ENCODE measurements at regions not wholly inside any gene's neighbourhood (a gene's known extent, or its start where the extent isn't known, plus 50 kb on each side); places are given as distances from the start of the nearest gene placed in this dataset.

DNA sequence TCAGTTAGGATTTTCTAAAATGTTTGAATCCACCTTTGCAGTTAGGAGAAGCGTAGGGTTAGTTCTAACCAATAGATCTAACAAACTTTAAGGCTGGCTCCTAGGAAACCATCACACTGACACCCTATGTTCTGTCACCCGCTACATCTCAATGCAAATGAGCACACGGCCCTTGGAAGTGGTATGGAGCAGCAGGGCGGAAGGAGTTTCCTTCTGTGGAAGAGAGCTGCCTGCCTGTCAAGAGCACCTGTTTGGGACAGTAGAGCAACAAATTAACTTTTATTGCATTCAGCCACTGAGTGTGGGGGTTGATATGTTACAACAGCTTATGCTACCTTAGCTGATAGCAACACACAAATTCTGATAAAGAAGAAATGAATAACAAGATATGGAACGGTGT lies 306.9 kb upstream of the RAB6C start:
- no peaks in the 10 kb centered on the region for H3K9me3 ChIP-seq (ENCODE audit: control extremely low read depth in 1 of 5, control insufficient read depth in 4 of 5, insufficient read depth in 2 of 5, low read depth in 1 of 5, low read length in 4 of 5)
- CTCF ChIA-PET, result no interaction called here
- H3K4me3 ChIP-seq (ENCODE audit: control insufficient read depth in 1 of 7, extremely low read depth in 1 of 7, insufficient read depth in 4 of 7, low read depth in 2 of 7, low read length in 6 of 7), result no peak overlapping the region
- H3K4me1 ChIP-seq (ENCODE audit: control extremely low read depth in 1 of 4, control insufficient read depth in 4 of 4, insufficient read depth in 4 of 4, low read length in 3 of 4), result no peaks in the 10 kb centered on the region
- peaks cover 0 to 1% (median 0%) of the 10 kb centered on the region in 5 experiments for H3K27me3 ChIP-seq (replicated peaks in 2 of 5; ENCODE audit: control insufficient read depth in 4 of 5, insufficient read depth in 5 of 5, low read length in 4 of 5)
- no peak overlapping the region for H3K27ac ChIP-seq (ENCODE audit: insufficient read depth in 1 of 2, low read depth in 1 of 2, low read length in 2 of 2, poor library complexity in 1 of 2, severe bottlenecking in 2 of 2)
- DNase-seq, result no peak
- no peaks in the 10 kb centered on the region for H3K36me3 ChIP-seq (ENCODE audit: control insufficient read depth in 4 of 4, insufficient read depth in 4 of 4, low read length in 3 of 4)
- WGBS (ENCODE audit: insufficient coverage), result 100% methylated on average over 4 of the region's 5 CpGs
- POLR2A ChIA-PET, result no interaction called here

DNA sequence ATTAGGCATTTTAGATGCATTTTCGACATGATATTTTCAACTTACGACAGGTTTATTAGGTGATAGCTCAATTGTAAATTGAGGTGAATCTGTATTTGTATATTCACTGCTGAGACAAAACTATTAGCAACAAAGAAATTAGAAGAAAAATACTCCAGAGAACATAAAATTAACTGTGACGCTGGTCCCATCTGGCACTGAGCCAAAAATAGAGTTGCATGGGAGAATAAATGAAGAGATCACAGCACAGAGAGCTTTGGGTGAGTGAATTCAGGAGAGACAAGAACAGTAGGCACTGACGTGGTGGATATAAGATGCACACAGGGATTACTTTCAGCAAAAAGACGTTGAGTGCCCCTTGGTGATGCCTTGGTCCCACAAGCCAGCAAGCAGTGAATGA lies 306.2 kb upstream of the RAB6C start:
- 94% methylated on average over 4 of the region's 5 CpGs for WGBS (ENCODE audit: insufficient coverage)
- H3K9me3 ChIP-seq (ENCODE audit: control extremely low read depth in 1 of 5, control insufficient read depth in 4 of 5, insufficient read depth in 2 of 5, low read depth in 1 of 5, low read length in 4 of 5), result no peaks in the 10 kb centered on the region
- no peaks in the 10 kb centered on the region for H3K36me3 ChIP-seq (ENCODE audit: control insufficient read depth in 4 of 4, insufficient read depth in 4 of 4, low read length in 3 of 4)
- ChIA-PET POLR2A (no interaction called here), CTCF (no interaction called here)
- DNase-seq, result no peak
- no peaks in the 10 kb centered on the region for H3K4me1 ChIP-seq (ENCODE audit: control extremely low read depth in 1 of 4, control insufficient read depth in 4 of 4, insufficient read depth in 4 of 4, low read length in 3 of 4)
- no peak overlapping the region for H3K4me3 ChIP-seq (ENCODE audit: control insufficient read depth in 1 of 7, extremely low read depth in 1 of 7, insufficient read depth in 4 of 7, low read depth in 2 of 7, low read length in 6 of 7)
- H3K27me3 ChIP-seq (replicated peaks in 2 of 5; ENCODE audit: control insufficient read depth in 4 of 5, insufficient read depth in 5 of 5, low read length in 4 of 5), result peaks cover 0 to 1% (median 0%) of the 10 kb centered on the region in 5 experiments
- H3K27ac ChIP-seq (ENCODE audit: insufficient read depth in 1 of 2, low read depth in 1 of 2, low read length in 2 of 2, poor library complexity in 1 of 2, severe bottlenecking in 2 of 2), result no peak overlapping the region

DNA sequence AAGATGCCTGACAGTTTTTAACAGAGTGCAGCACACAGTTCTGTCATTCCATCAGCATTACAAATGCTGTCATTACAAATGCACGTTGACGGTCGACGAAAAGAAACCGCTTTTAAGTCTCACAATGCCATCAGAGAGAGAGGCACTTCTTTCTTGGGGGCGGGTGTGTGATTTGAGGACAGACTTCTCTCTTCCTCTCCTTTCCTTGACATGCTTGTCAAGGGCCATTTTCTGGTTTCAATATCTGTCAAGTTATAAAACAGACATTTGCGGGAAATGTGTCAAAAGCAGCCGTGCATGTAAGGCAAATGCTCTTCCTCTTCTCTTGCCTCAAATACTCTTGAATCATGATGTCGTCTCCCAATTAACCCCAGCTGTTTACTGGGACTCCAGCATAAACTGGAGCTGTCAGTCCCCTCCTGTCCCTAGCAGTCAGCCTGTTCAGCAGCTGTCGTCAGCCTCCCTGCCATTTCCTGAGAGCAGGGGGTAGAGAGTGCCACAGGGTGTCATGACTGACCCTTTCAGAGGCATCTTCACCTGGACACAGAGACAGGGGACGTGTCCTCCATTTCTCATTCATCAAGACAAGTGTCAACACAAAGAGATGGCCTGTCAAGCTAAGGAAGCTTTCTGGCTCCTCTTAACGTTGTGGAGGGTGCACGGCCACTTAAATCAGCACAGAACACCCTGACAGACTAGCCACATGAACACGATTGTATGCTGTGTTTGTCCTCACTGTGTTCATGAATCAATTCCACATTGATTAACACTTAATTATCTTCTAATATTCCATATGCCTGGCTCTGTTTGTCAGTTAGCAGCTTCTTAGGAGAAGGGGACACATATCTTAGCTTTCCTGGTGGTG lies 305.4 kb upstream of the RAB6C start:
- Histone ChIP-seq H3K4me3 (ENCODE audit: control insufficient read depth in 1 of 7, extremely low read depth in 1 of 7, insufficient read depth in 4 of 7, low read depth in 2 of 7, low read length in 6 of 7) (no peak overlapping the region), H3K9me3 (ENCODE audit: control extremely low read depth in 1 of 5, control insufficient read depth in 4 of 5, insufficient read depth in 2 of 5, low read depth in 1 of 5, low read length in 4 of 5) (no peaks in the 10 kb centered on the region), H3K27me3 (replicated peaks in 2 of 5; ENCODE audit: control insufficient read depth in 4 of 5, insufficient read depth in 5 of 5, low read length in 4 of 5) (peaks cover 0 to 1% (median 0%) of the 10 kb centered on the region in 5 experiments), H3K36me3 (ENCODE audit: control insufficient read depth in 4 of 4, insufficient read depth in 4 of 4, low read length in 3 of 4) (no peaks in the 10 kb centered on the region), H3K27ac (ENCODE audit: insufficient read depth in 1 of 2, low read depth in 1 of 2, low read length in 2 of 2, poor library complexity in 1 of 2, severe bottlenecking in 2 of 2) (no peak overlapping the region), H3K4me1 (ENCODE audit: control extremely low read depth in 1 of 4, control insufficient read depth in 4 of 4, insufficient read depth in 4 of 4, low read length in 3 of 4) (no peaks in the 10 kb centered on the region)
- ChIA-PET CTCF (no interaction called here), POLR2A (no interaction called here)
- no peak for DNase-seq
- 75% methylated on average over 13 of the region's 14 CpGs for WGBS (ENCODE audit: insufficient coverage)

GRCh38 chr2:129678751-129679150 lies 300.7 kb upstream of the RAB6C start:
- H3K27ac ChIP-seq (ENCODE audit: insufficient read depth in 1 of 2, low read depth in 1 of 2, low read length in 2 of 2, poor library complexity in 1 of 2, severe bottlenecking in 2 of 2), result no peak overlapping the region
- H3K36me3 ChIP-seq (ENCODE audit: control insufficient read depth in 4 of 4, insufficient read depth in 4 of 4, low read length in 3 of 4), result no peaks in the 10 kb centered on the region
- no peak for DNase-seq
- H3K4me1 ChIP-seq (ENCODE audit: control extremely low read depth in 1 of 4, control insufficient read depth in 4 of 4, insufficient read depth in 4 of 4, low read length in 3 of 4), result no peaks in the 10 kb centered on the region
- H3K4me3 ChIP-seq (ENCODE audit: control insufficient read depth in 1 of 7, extremely low read depth in 1 of 7, insufficient read depth in 4 of 7, low read depth in 2 of 7, low read length in 6 of 7), result no peak overlapping the region
- 90% methylated on average over 8 of the region's 9 CpGs for WGBS (ENCODE audit: insufficient coverage)
- no peaks in the 10 kb centered on the region for H3K9me3 ChIP-seq (ENCODE audit: control extremely low read depth in 1 of 5, control insufficient read depth in 4 of 5, insufficient read depth in 2 of 5, low read depth in 1 of 5, low read length in 4 of 5)
- CTCF ChIA-PET, result no interaction called here
- POLR2A ChIA-PET, result no interaction called here
- no peaks in the 10 kb centered on the region for H3K27me3 ChIP-seq (replicated peaks in 2 of 5; ENCODE audit: control insufficient read depth in 4 of 5, insufficient read depth in 5 of 5, low read length in 4 of 5)

- ChIA-PET CTCF (no interaction called here), POLR2A (no interaction called here)
- Histone ChIP-seq H3K36me3 (ENCODE audit: control insufficient read depth in 4 of 4, insufficient read depth in 4 of 4, low read length in 3 of 4) (no peaks in the 10 kb centered on the region), H3K9me3 (ENCODE audit: control extremely low read depth in 1 of 5, control insufficient read depth in 4 of 5, insufficient read depth in 2 of 5, low read depth in 1 of 5, low read length in 4 of 5) (no peaks in the 10 kb centered on the region), H3K4me1 (ENCODE audit: control extremely low read depth in 1 of 4, control insufficient read depth in 4 of 4, insufficient read depth in 4 of 4, low read length in 3 of 4) (no peaks in the 10 kb centered on the region), H3K4me3 (ENCODE audit: control insufficient read depth in 1 of 7, extremely low read depth in 1 of 7, insufficient read depth in 4 of 7, low read depth in 2 of 7, low read length in 6 of 7) (no peak overlapping the region), H3K27me3 (replicated peaks in 2 of 5; ENCODE audit: control insufficient read depth in 4 of 5, insufficient read depth in 5 of 5, low read length in 4 of 5) (no peaks in the 10 kb centered on the region), H3K27ac (ENCODE audit: insufficient read depth in 1 of 2, low read depth in 1 of 2, low read length in 2 of 2, poor library complexity in 1 of 2, severe bottlenecking in 2 of 2) (no peak overlapping the region)
- no peak for DNase-seq
- no CpG with 5 or more reads among the region's 1 CpG for WGBS (ENCODE audit: insufficient coverage)
These were observed 297.7 kb upstream of the RAB6C start for GRCh38 chr2:129681788-129682187.

- 92% methylated on average over 2 of the region's 4 CpGs for WGBS (ENCODE audit: insufficient coverage)
- Histone ChIP-seq H3K27ac (ENCODE audit: insufficient read depth in 1 of 2, low read depth in 1 of 2, low read length in 2 of 2, poor library complexity in 1 of 2, severe bottlenecking in 2 of 2) (no peak overlapping the region), H3K36me3 (ENCODE audit: control insufficient read depth in 4 of 4, insufficient read depth in 4 of 4, low read length in 3 of 4) (no peaks in the 10 kb centered on the region), H3K4me3 (ENCODE audit: control insufficient read depth in 1 of 7, extremely low read depth in 1 of 7, insufficient read depth in 4 of 7, low read depth in 2 of 7, low read length in 6 of 7) (no peak overlapping the region), H3K27me3 (replicated peaks in 2 of 5; ENCODE audit: control insufficient read depth in 4 of 5, insufficient read depth in 5 of 5, low read length in 4 of 5) (peaks cover 0 to 6% (median 3%) of the 10 kb centered on the region in 5 experiments), H3K4me1 (ENCODE audit: control extremely low read depth in 1 of 4, control insufficient read depth in 4 of 4, insufficient read depth in 4 of 4, low read length in 3 of 4) (no peaks in the 10 kb centered on the region), H3K9me3 (ENCODE audit: control extremely low read depth in 1 of 5, control insufficient read depth in 4 of 5, insufficient read depth in 2 of 5, low read depth in 1 of 5, low read length in 4 of 5) (peaks cover 0 to 9% (median 2%) of the 10 kb centered on the region in 5 experiments)
- no peak for DNase-seq
- CTCF ChIA-PET, result no interaction called here
- POLR2A ChIA-PET, result no interaction called here
These were observed 289.6 kb upstream of the RAB6C start for GRCh38 chr2:129689653-129690448.

- POLR2A ChIA-PET, result no interaction called here
- CTCF ChIA-PET, result no interaction called here
- H3K4me1 ChIP-seq (ENCODE audit: control extremely low read depth in 1 of 4, control insufficient read depth in 4 of 4, insufficient read depth in 4 of 4, low read length in 3 of 4), result no peaks in the 10 kb centered on the region
- peaks cover 0 to 6% (median 0%) of the 10 kb centered on the region in 5 experiments for H3K9me3 ChIP-seq (ENCODE audit: control extremely low read depth in 1 of 5, control insufficient read depth in 4 of 5, insufficient read depth in 2 of 5, low read depth in 1 of 5, low read length in 4 of 5)
- H3K4me3 ChIP-seq (ENCODE audit: control insufficient read depth in 1 of 7, extremely low read depth in 1 of 7, insufficient read depth in 4 of 7, low read depth in 2 of 7, low read length in 6 of 7), result no peak overlapping the region
- H3K27ac ChIP-seq (ENCODE audit: insufficient read depth in 1 of 2, low read depth in 1 of 2, low read length in 2 of 2, poor library complexity in 1 of 2, severe bottlenecking in 2 of 2), result no peak overlapping the region
- no peaks in the 10 kb centered on the region for H3K27me3 ChIP-seq (replicated peaks in 2 of 5; ENCODE audit: control insufficient read depth in 4 of 5, insufficient read depth in 5 of 5, low read length in 4 of 5)
- WGBS (ENCODE audit: insufficient coverage), result 97% methylated on average over 3 of the region's 3 CpGs
- H3K36me3 ChIP-seq (ENCODE audit: control insufficient read depth in 4 of 4, insufficient read depth in 4 of 4, low read length in 3 of 4), result no peaks in the 10 kb centered on the region
- no peak for DNase-seq
These were observed 284.0 kb upstream of the RAB6C start for GRCh38 chr2:129695496-129695895.
